Activated naive CD8-positive, alpha-beta T cell (primary cell): ENCODE measurements at regions not wholly inside any gene's neighbourhood (a gene's known extent, or its start where the extent isn't known, plus 50 kb on each side); places are given as distances from the start of the nearest gene placed in this dataset.

Source experiments
- H3K27ac Mint-ChIP-seq: one replicate; pipeline ENCODE4 v1.8.0; 2021; ENCODE audit warnings: mixed read lengths
- H3K27me3 Mint-ChIP-seq: one replicate; pipeline ENCODE4 v1.8.0; 2021; ENCODE audit warnings: mixed read lengths
- H3K36me3 Mint-ChIP-seq: one replicate; pipeline ENCODE4 v1.8.0; 2021; ENCODE audit warnings: mixed read lengths
- H3K4me1 Mint-ChIP-seq: one replicate; pipeline ENCODE4 v1.8.0; 2021; ENCODE audit warnings: low read depth, mixed read lengths
- H3K4me3 Mint-ChIP-seq: one replicate; pipeline ENCODE4 v1.8.0; 2021; ENCODE audit warnings: mild to moderate bottlenecking, mixed read lengths
- H3K9me3 Mint-ChIP-seq: one replicate; pipeline ENCODE4 v1.8.0; 2021; ENCODE audit warnings: low read depth, mixed read lengths

DNA sequence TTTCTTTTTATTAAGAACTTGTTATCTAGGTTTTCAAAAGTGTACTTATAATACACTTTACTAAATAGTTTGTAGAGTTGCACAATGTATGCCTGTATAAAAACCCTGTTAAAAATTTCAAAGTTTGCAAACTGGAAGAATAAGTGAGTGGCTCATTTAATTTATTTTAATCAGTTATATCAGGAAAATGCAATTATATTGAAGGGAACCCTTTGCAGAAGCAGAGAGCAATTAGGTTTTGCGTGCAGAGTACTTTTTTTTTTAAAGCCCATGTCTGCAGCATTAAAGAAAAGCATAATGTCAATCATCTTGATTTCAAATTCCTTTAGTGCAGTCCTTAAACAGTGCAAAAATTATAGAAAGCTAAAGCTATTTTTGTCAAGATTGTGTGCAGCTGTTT, 271.3 kb upstream of the LDB2 start:
- Mint-ChIP-seq H3K4me1 (no peaks in the 10 kb centered on the region), H3K9me3 (no peaks in the 10 kb centered on the region), H3K27ac (no peak overlapping the region), H3K27me3 (peaks cover 1% of the 10 kb centered on the region), H3K4me3 (no peak overlapping the region), H3K36me3 (no peaks in the 10 kb centered on the region)

DNA sequence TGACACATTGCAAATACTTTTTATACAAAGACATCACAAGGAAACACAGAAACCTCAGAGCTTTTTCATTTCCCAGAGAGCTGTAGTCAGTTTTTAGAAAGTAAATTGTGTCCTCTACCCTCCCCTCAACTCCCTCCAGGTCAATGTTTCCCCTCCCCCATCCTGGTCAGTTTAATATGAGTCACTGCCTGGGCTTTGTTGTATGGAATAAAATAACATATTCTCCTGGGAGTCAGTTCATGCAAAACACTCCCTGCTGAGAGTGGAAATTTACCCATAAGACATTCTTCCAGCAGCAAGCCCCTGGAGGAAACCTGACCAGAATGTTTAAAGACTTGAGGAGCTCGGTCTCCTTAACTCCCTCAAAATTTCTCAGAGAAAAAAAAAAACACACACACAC, 270.1 kb upstream of the LDB2 start:
- Mint-ChIP-seq H3K27me3 (peaks cover 3% of the 10 kb centered on the region), H3K36me3 (no peaks in the 10 kb centered on the region), H3K9me3 (peaks cover 6% of the 10 kb centered on the region)

GRCh38 chr4:17166954-17167353, 268.5 kb upstream of the LDB2 start:
- H3K4me3 Mint-ChIP-seq = no peak overlapping the region
- H3K9me3 Mint-ChIP-seq = peaks cover 6% of the 10 kb centered on the region

More for the DNA sequence above, 270.1 kb upstream of the LDB2 start:
- H3K4me1 Mint-ChIP-seq = no peaks in the 10 kb centered on the region
- no peak overlapping the region for H3K27ac Mint-ChIP-seq
- no peak overlapping the region for H3K4me3 Mint-ChIP-seq

DNA sequence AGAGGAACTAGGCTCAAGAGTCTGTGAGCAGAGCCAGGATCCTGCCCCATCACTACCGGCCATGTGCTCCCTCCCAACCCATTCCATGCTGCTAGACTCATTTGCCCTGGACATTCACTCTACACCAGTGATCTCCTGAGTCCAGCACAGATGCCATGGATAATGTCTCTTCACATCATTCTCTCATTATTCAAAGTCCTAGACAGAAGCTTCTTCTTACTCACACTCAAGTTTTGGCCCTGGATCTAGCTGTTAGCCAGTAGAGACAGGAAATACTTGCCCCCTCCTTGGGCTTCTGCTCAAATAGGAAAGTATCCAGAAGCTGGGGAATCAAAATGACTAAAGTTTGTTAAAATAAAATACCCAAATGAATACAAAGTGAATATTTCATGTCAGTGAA, 266.8 kb upstream of the LDB2 start:
- H3K4me3 Mint-ChIP-seq = no peak overlapping the region
- peaks cover 5% of the 10 kb centered on the region for H3K4me1 Mint-ChIP-seq
- no peak overlapping the region for H3K27ac Mint-ChIP-seq
- peaks cover 3% of the 10 kb centered on the region for H3K27me3 Mint-ChIP-seq
- peaks cover 15% of the 10 kb centered on the region for H3K9me3 Mint-ChIP-seq
- H3K36me3 Mint-ChIP-seq = no peaks in the 10 kb centered on the region

More at GRCh38 chr4:17166954-17167353, 268.5 kb upstream of the LDB2 start:
- no peak overlapping the region for H3K27ac Mint-ChIP-seq
- H3K4me1 Mint-ChIP-seq = no peaks in the 10 kb centered on the region
- H3K36me3 Mint-ChIP-seq = no peaks in the 10 kb centered on the region
- peaks cover 3% of the 10 kb centered on the region for H3K27me3 Mint-ChIP-seq

GRCh38 chr4:17164666-17165065, 266.2 kb upstream of the LDB2 start:
- Mint-ChIP-seq H3K27me3 (peaks cover 3% of the 10 kb centered on the region), H3K4me1 (peaks cover 5% of the 10 kb centered on the region), H3K36me3 (no peaks in the 10 kb centered on the region), H3K4me3 (no peak overlapping the region), H3K9me3 (peaks cover 18% of the 10 kb centered on the region), H3K27ac (no peak overlapping the region)

DNA sequence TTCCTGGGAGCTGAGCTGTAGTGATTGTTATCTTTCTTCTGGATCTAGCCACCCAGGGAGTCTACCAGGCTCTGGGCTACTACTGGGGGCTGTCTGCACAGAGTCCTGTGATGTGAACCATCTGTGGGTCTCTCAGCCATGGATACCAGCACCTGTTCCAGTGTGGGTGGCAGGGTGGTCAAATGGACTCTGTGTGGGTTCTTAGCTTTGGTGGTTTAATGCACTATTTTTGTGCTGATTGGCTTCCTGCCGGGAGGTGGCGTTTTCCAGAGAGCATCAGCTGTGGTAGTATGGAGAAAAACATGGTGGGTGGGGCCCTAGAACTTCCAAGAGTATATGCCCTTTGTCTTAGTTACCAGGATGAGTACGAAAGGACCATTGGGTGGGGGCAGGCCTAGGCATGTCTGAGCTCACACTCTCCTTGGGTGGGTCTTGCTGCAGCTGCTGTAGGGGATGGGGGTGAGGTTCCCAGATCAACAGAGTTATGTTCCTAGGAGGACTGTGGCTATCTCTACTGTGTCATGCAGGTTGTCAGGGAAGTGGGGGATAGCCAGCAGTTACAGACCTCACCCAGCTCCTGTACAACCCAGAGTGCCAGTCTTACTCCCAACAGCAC, 264.8 kb upstream of the LDB2 start:
- Mint-ChIP-seq H3K4me1 (peaks cover 5% of the 10 kb centered on the region), H3K4me3 (no peak overlapping the region), H3K36me3 (no peaks in the 10 kb centered on the region), H3K27ac (no peak overlapping the region), H3K27me3 (peaks cover 3% of the 10 kb centered on the region), H3K9me3 (peaks cover 20% of the 10 kb centered on the region)

GRCh38 chr4:17157304-17157703, 258.9 kb upstream of the LDB2 start:
- peaks cover 3% of the 10 kb centered on the region for H3K27me3 Mint-ChIP-seq
- H3K36me3 Mint-ChIP-seq = no peaks in the 10 kb centered on the region
- H3K4me3 Mint-ChIP-seq = no peak overlapping the region
- H3K27ac Mint-ChIP-seq = no peak overlapping the region
- peaks cover 5% of the 10 kb centered on the region for H3K4me1 Mint-ChIP-seq
- peaks cover 13% of the 10 kb centered on the region for H3K9me3 Mint-ChIP-seq

DNA sequence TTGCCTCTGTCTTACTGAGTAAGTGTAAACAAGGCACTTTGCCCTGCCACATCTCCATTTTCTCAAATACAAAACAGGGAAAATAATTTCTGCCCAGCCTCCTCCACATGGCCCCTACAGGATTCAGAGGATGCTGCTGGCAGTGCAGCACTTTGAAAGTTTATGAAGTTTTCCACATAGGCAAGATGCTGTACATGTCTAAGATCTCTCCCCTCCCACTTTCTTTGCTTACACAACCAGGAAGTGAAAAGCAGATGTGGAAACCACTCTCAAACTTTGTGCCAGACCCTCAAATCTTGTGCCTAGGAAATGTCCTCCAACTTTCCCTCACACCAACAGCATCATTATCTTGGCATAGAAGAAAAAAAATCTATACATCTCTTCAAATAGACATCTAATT, 257.0 kb upstream of the LDB2 start:
- Mint-ChIP-seq H3K27me3 (peaks cover 3% of the 10 kb centered on the region), H3K27ac (no peak overlapping the region), H3K4me1 (peaks cover under 1% of the 10 kb centered on the region), H3K4me3 (no peak overlapping the region), H3K36me3 (no peaks in the 10 kb centered on the region), H3K9me3 (peaks cover 7% of the 10 kb centered on the region)

DNA sequence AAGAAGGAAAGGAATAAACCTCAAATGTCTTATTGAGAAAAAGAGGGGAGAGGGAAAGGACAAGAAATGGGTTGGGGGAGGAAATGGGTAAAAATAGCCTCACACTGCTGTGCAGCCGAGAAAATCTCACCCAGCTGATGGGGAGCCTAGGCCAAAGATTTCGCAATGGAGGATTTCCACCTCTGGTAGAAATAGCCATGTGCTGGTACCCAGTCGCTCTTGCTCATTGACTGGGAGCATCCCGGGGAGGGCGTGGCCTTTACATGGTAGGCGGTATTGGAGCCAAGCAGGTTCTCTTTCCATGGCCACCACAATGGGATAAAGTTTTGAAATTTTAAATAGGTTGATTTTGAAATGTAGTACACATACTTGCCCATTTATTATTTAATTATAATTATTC, 255.1 kb upstream of the LDB2 start:
- Mint-ChIP-seq H3K4me1 (no peaks in the 10 kb centered on the region), H3K27me3 (peaks cover 3% of the 10 kb centered on the region), H3K36me3 (no peaks in the 10 kb centered on the region), H3K9me3 (peaks cover 2% of the 10 kb centered on the region), H3K27ac (no peak overlapping the region), H3K4me3 (no peak overlapping the region)

DNA sequence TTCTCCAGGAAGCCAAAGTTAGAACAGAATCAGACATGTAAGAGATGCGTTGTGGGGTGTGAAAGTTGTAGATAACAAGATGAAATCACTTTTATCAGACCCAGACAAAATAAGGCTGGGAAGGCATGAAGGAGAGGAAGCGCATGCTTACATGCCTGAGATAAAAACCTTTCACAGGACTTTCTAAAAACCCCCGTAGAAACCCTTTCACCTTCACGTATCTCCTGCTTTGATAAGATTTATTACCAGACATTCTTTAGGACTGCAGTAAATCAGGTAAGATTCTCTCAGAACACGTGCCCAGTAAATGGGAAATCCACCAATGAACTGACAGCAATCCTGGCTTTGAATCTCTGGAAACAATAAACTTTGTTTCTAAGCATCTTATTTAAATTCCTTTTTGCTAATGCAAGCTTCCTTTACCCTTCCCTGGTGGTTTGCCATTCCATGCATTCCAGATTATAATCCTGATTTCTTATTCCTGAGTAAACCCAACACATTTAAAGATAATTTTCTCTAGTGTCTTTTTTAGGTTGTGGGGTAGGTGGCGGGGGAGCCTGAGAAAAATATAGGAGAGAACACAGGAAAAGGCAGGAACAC, 254.6 kb upstream of the LDB2 start:
- H3K36me3 Mint-ChIP-seq = no peaks in the 10 kb centered on the region
- peaks cover 3% of the 10 kb centered on the region for H3K27me3 Mint-ChIP-seq
- no peaks in the 10 kb centered on the region for H3K4me1 Mint-ChIP-seq
- no peak overlapping the region for H3K4me3 Mint-ChIP-seq
- H3K9me3 Mint-ChIP-seq = peaks cover 2% of the 10 kb centered on the region
- H3K27ac Mint-ChIP-seq = no peak overlapping the region

DNA sequence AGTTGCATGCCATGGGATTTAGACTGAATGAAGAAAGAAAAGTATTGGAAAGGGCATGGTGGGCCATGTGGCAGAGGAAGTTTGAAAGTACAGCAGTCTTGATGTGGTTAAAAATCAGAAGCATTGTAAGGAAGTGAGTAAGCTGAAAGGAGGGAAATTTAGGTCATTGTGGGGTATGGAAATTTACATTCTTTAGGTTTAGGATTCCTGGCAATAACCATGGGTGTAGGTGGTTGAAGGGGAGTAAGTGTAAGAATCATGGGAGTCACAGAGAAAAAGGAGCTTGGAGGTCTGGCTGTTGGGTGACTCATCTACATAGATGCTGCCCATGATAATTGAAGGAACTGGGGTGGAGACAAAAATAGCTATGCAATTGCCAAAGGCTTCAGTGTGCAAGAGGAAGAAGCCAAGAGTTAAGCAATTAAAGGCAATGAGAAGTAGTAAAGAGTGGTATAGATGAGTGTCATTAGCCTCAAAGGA, 243.8 kb upstream of the LDB2 start:
- Mint-ChIP-seq H3K9me3 (peaks cover 23% of the 10 kb centered on the region), H3K27me3 (no peaks in the 10 kb centered on the region), H3K36me3 (no peaks in the 10 kb centered on the region), H3K27ac (no peak overlapping the region), H3K4me3 (no peak overlapping the region), H3K4me1 (no peaks in the 10 kb centered on the region)

DNA sequence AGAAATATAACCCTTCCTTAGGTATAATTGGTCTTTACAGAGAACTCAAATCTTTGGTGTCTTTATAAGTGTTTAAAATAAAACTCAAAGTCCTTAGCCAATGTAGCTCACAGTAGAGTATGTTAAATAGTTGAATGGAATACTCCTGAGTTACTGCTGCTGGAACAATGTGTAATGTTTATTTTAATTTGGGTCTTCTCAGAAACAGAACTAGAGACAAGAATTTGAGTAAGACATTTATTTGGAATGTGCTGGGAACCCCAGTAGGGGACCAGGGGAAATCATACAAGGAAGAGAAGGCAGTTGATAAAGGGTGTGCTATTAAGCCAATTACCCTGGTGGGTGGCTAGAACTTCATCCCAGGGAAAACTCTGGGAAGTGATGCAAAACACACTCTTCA, 240.4 kb upstream of the LDB2 start:
- Mint-ChIP-seq H3K27ac (no peak overlapping the region), H3K27me3 (peaks cover 5% of the 10 kb centered on the region), H3K9me3 (peaks cover 27% of the 10 kb centered on the region), H3K36me3 (no peaks in the 10 kb centered on the region), H3K4me1 (no peaks in the 10 kb centered on the region), H3K4me3 (no peak overlapping the region)

DNA sequence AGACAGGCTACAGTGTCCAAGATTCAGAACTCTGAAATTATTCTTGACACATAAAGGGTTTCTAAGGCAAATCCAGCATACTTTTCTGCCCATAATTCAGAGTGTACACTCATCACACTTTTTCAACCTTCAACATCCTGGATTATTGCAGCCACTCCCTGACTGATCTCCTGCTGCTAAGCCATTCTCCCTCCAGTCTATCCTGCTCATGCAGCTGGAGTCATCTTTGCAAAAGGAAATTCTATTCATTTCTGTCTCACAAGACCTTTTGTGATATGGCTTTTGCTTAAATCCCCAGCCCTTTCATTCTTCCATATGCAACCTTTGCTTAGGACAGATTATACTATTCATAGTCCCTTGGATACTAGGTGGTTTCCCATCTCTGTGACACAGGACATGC, 236.1 kb upstream of the LDB2 start:
- no peaks in the 10 kb centered on the region for H3K4me1 Mint-ChIP-seq
- H3K27me3 Mint-ChIP-seq = peaks cover 5% of the 10 kb centered on the region
- no peak overlapping the region for H3K27ac Mint-ChIP-seq
- no peak overlapping the region for H3K4me3 Mint-ChIP-seq
- H3K9me3 Mint-ChIP-seq = peaks cover 17% of the 10 kb centered on the region
- H3K36me3 Mint-ChIP-seq = no peaks in the 10 kb centered on the region

DNA sequence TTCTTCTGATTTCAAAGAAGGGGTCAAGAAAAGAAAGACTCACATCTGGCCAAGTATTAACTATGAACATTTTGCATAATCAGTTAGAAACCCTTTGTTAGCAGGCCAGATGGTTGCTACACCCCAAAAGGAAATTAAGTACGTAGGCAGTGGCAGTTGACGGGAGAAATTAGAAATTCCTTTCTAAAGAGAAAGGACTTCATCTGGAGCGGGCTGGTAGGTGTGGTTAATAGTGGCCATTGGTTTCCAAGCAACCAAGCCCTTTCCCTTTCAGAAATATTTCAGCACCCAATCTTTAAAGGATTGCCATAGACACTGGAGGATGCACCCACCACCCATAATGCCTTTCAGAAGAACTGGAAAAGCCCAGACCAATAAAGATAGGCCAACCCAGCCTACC, 235.7 kb upstream of the LDB2 start:
- H3K27me3 Mint-ChIP-seq = peaks cover 5% of the 10 kb centered on the region
- no peaks in the 10 kb centered on the region for H3K4me1 Mint-ChIP-seq
- no peaks in the 10 kb centered on the region for H3K36me3 Mint-ChIP-seq
- peaks cover 14% of the 10 kb centered on the region for H3K9me3 Mint-ChIP-seq
- no peak overlapping the region for H3K4me3 Mint-ChIP-seq
- no peak overlapping the region for H3K27ac Mint-ChIP-seq

DNA sequence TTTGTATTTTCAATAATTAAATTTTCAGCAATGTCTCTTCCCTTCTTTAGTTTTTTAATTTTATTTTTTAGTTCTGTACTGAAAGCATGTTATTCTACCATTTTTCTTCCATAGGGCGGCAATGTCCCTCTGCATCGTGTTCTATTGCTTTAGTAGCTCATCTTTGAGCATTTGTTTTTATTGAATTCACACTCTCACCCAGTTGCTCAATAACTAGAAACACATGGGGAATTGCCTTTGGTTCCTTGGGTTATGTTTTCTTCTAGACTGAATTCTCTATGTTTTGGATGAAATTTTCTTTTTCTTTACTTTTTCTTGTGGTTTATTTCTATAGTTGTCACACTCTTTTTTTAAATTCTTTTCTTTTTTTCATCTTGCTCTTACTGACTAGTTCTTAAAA, 233.8 kb upstream of the LDB2 start:
- no peaks in the 10 kb centered on the region for H3K36me3 Mint-ChIP-seq

GRCh38 chr4:17128268-17128667, 229.8 kb upstream of the LDB2 start:
- no peak overlapping the region for H3K27ac Mint-ChIP-seq
- H3K36me3 Mint-ChIP-seq = no peaks in the 10 kb centered on the region
- no peak overlapping the region for H3K4me3 Mint-ChIP-seq
- no peaks in the 10 kb centered on the region for H3K9me3 Mint-ChIP-seq
- no peaks in the 10 kb centered on the region for H3K4me1 Mint-ChIP-seq
- no peaks in the 10 kb centered on the region for H3K27me3 Mint-ChIP-seq

More for the DNA sequence above, 233.8 kb upstream of the LDB2 start:
- Mint-ChIP-seq H3K27me3 (peaks cover 5% of the 10 kb centered on the region), H3K27ac (no peak overlapping the region), H3K4me3 (no peak overlapping the region), H3K4me1 (no peaks in the 10 kb centered on the region), H3K9me3 (peaks cover 3% of the 10 kb centered on the region)
